H1 (cell line): ENCODE measurements at regions not wholly inside any gene's neighbourhood (a gene's known extent, or its start where the extent isn't known, plus 50 kb on each side); places are given as distances from the start of the nearest gene placed in this dataset.
A peak's percentile ranks its signal among the peaks of the same experiment; 100 is the strongest.

Experiments
- CTCF ChIA-PET: fragments of 300-600 bp; sonication (Branson Sonifier 250); formaldehyde crosslinking; loops from one replicate; lab custom pipeline; 2021; ENCODE audit not compliant: partially characterized antibody; lab: Charles Lee
- POLR2A ChIA-PET: fragments of 300-600 bp; sonication (Branson Sonifier 250); formaldehyde crosslinking; loops from one replicate; lab custom pipeline; 2021; ENCODE audit warnings: inconsistent platforms; ENCODE audit not compliant: partially characterized antibody; lab: Charles Lee
- DNase-seq, 2 experiments: peaks; one replicate each; pipeline versions ENCODE4 v3.0.0 to v3.0.0-alpha.2; 2010 to 2022; ENCODE audit warnings: low spot score in 2 of 2, low read depth in 1 of 2, mixed read lengths in 1 of 2
- FAIRE-seq: peaks from 2 replicates; lab custom pipeline; 2011; peaks lifted over from hg19 to GRCh38; lab: Jason Lieb, UNC
- H2AFZ ChIP-seq: 2 replicates; pipeline ENCODE4 v1.8.1; 2012; ENCODE audit warnings: low read length, inconsistent platforms
- H2AK5ac ChIP-seq: 2 replicates; pipeline ENCODE4 v1.6.1; 2013; ENCODE audit warnings: low read depth, low read length
- H2BK120ac ChIP-seq: replicated peaks from 2 replicates; pipeline ENCODE3; 2013; ENCODE audit warnings: low read depth, low read length, inconsistent platforms
- H2BK12ac ChIP-seq: 2 replicates; pipeline ENCODE4 v1.6.1; 2013; ENCODE audit warnings: low read depth, low read length
- H2BK15ac ChIP-seq: 2 replicates; pipeline ENCODE4 v1.6.1; 2013; ENCODE audit warnings: low read length
- H2BK20ac ChIP-seq: 2 replicates; pipeline ENCODE4 v1.6.1; 2013; ENCODE audit warnings: low read length
- H2BK5ac ChIP-seq: 2 replicates; pipeline ENCODE4 v1.6.1; 2013; ENCODE audit warnings: low read depth, low read length
- H3K14ac ChIP-seq: 2 replicates; pipeline ENCODE4 v1.6.1; 2013; ENCODE audit warnings: inconsistent platforms; ENCODE audit not compliant: insufficient read length
- H3K18ac ChIP-seq: 2 replicates; pipeline ENCODE4 v1.6.1; 2013; ENCODE audit warnings: low read length; ENCODE audit errors: extremely low read depth
- H3K23ac ChIP-seq: 2 replicates; pipeline ENCODE4 v1.6.1; 2013; ENCODE audit warnings: inconsistent platforms; ENCODE audit not compliant: insufficient read length
- H3K23me2 ChIP-seq: 2 replicates; pipeline ENCODE4 v1.6.1; 2013; ENCODE audit warnings: low read depth, low read length
- H3K27ac ChIP-seq: 2 replicates; pipeline ENCODE4 v1.6.1; 2011; ENCODE audit warnings: low read depth, low read length, inconsistent platforms
- H3K27me3 ChIP-seq, 4 experiments: replicated peaks in 1 of 4; 1 replicate in 1 of 4; 2 replicates in 3 of 4; pipeline versions ENCODE4 v1.6.1 to v1.8.1; 2011 to 2013; ENCODE audit warnings: low read length in 3 of 4, mild to moderate bottlenecking in 3 of 4, inconsistent platforms in 2 of 4, mixed read lengths in 2 of 4, moderate library complexity in 1 of 4; ENCODE audit not compliant: control insufficient read depth in 3 of 4, insufficient read depth in 3 of 4; ENCODE audit errors: extremely low read depth in 1 of 4
- H3K36me3 ChIP-seq, 4 experiments: 2 replicates each; pipeline versions ENCODE4 v1.6.1 to v1.8.1; 2011 to 2013; ENCODE audit warnings: mild to moderate bottlenecking in 4 of 4, low read length in 3 of 4, moderate library complexity in 2 of 4, control low read depth in 1 of 4, inconsistent platforms in 1 of 4; ENCODE audit not compliant: insufficient read depth in 4 of 4, control insufficient read depth in 2 of 4
- H3K4ac ChIP-seq: replicated peaks from 2 replicates; pipeline ENCODE3; 2013; ENCODE audit warnings: low read length, low read depth, mixed read lengths, inconsistent platforms; ENCODE audit not compliant: insufficient read length
- H3K4me1 ChIP-seq, 4 experiments: replicated peaks in 1 of 4; 1 replicate in 1 of 4; 2 replicates in 3 of 4; pipeline versions ENCODE4 v1.6.1 to v1.8.1; 2011 to 2013; ENCODE audit warnings: low read length in 3 of 4, inconsistent platforms in 2 of 4, mixed read lengths in 1 of 4; ENCODE audit not compliant: insufficient read depth in 4 of 4, control insufficient read depth in 3 of 4
- H3K4me2 ChIP-seq, 2 experiments: 2 replicates each; pipeline versions ENCODE4 v1.6.1 to v1.8.1; 2011 to 2013; ENCODE audit warnings: low read depth in 2 of 2, low read length in 2 of 2, control low read depth in 1 of 2, inconsistent platforms in 1 of 2, mild to moderate bottlenecking in 1 of 2; ENCODE audit not compliant: insufficient read depth in 1 of 2
- H3K4me3 ChIP-seq, 4 experiments: fragments of 200-600, 300-600 bp in 1 of 4; sonication (generic), shearing (Covaris generic), sonication (Bioruptor Twin) in 1 of 4; 2 replicates each; pipeline versions ENCODE4 v1.5.1 to v1.8.1; 2011 to 2016; ENCODE audit warnings: low read length in 4 of 4, low read depth in 3 of 4, control low read depth in 2 of 4, inconsistent platforms in 2 of 4, mild to moderate bottlenecking in 2 of 4, mixed read lengths in 1 of 4, moderate library complexity in 1 of 4; ENCODE audit not compliant: insufficient read depth in 2 of 4; ENCODE audit errors: extremely low read depth in 1 of 4
- H3K56ac ChIP-seq: replicated peaks from 2 replicates; pipeline ENCODE3; 2013; ENCODE audit warnings: low read depth, mild to moderate bottlenecking, mixed read lengths, low read length, inconsistent platforms; ENCODE audit not compliant: insufficient read length
- H3K79me1 ChIP-seq: 2 replicates; pipeline ENCODE4 v1.6.1; 2013; ENCODE audit warnings: low read depth, low read length, control low read depth
- H3K79me2 ChIP-seq, 2 experiments: 2 replicates each; pipeline versions ENCODE4 v1.6.1 to v1.8.1; 2012 to 2013; ENCODE audit warnings: low read length in 2 of 2, mild to moderate bottlenecking in 2 of 2, inconsistent platforms in 1 of 2; ENCODE audit not compliant: insufficient read depth in 2 of 2, control insufficient read depth in 1 of 2
- H3K9ac ChIP-seq, 4 experiments: replicated peaks in 1 of 4; 1 replicate in 1 of 4; 2 replicates in 3 of 4; pipeline versions ENCODE4 v1.6.1 to v1.8.1; 2011 to 2013; ENCODE audit warnings: low read depth in 3 of 4, low read length in 3 of 4, control low read depth in 2 of 4, mild to moderate bottlenecking in 2 of 4, moderate library complexity in 2 of 4, inconsistent platforms in 1 of 4; ENCODE audit errors: extremely low read depth in 1 of 4
- H3K9me3 ChIP-seq, 2 experiments: 2 replicates each; pipeline versions ENCODE4 v1.6.1 to v1.8.1; 2012 to 2013; ENCODE audit warnings: mild to moderate bottlenecking in 2 of 2, moderate library complexity in 2 of 2, control low read depth in 1 of 2, inconsistent platforms in 1 of 2, low read depth in 1 of 2, low read length in 1 of 2, mixed read lengths in 1 of 2; ENCODE audit not compliant: insufficient read depth in 2 of 2
- H4K20me1 ChIP-seq, 2 experiments: replicated peaks in 1 of 2; 2 replicates each; pipeline versions ENCODE3 to v1.8.1; 2011 to 2013; ENCODE audit warnings: inconsistent platforms in 2 of 2, low read length in 2 of 2, mild to moderate bottlenecking in 1 of 2; ENCODE audit not compliant: insufficient read depth in 2 of 2, control insufficient read depth in 1 of 2
- H4K5ac ChIP-seq: 2 replicates; pipeline ENCODE4 v1.6.1; 2013; ENCODE audit warnings: low read length, low read depth, mixed read lengths, inconsistent platforms; ENCODE audit not compliant: insufficient read length
- H4K8ac ChIP-seq: 2 replicates; pipeline ENCODE4 v1.8.0; 2013; ENCODE audit warnings: mild to moderate bottlenecking, moderate library complexity, low read length, inconsistent platforms; ENCODE audit not compliant: insufficient read depth; ENCODE audit errors: extremely low read depth
- H4K91ac ChIP-seq: replicated peaks from 2 replicates; pipeline ENCODE3; 2013; ENCODE audit warnings: low read length, mixed read lengths, inconsistent platforms; ENCODE audit not compliant: insufficient read length
- CBX5 ChIP-seq: fragments of 300-800, 300-1000 bp; sonication (generic); IDR thresholded peaks from 2 replicates; pipeline ENCODE4 v1.7.1; 2016; ENCODE audit warnings: antibody characterized with exemption, low read length, low read depth
- HDAC2 ChIP-seq, 2 experiments: fragments of 300-600 bp in 1 of 2; sonication (generic) in 1 of 2; IDR thresholded peaks; 2 replicates each; pipeline ENCODE4 v1.6.1; 2011 to 2012; ENCODE audit warnings: low read depth in 2 of 2, low read length in 2 of 2, mild to moderate bottlenecking in 2 of 2, moderate library complexity in 2 of 2, borderline replicate concordance in 1 of 2, inconsistent platforms in 1 of 2
- SIX5 ChIP-seq: IDR thresholded peaks from 2 replicates; pipeline ENCODE4 v1.6.1; 2011; ENCODE audit warnings: mild to moderate bottlenecking, low read depth, low read length
- TAF7 ChIP-seq: optimal IDR thresholded peaks from 2 replicates; pipeline ENCODE3; 2011; ENCODE audit warnings: low read depth, mild to moderate bottlenecking, inconsistent platforms, low read length, moderate library complexity, borderline replicate concordance
- WGBS, 2 experiments: shearing (Covaris generic) in 1 of 2; methylation state at CpG; one replicate each; pipeline versions ENCODE4 v1.1.6 to v1.1.7; 2013 to 2015; ENCODE audit warnings: low lambda C conversion rate in 2 of 2, mixed read lengths in 2 of 2, inconsistent platforms in 1 of 2, low coverage in 1 of 2, missing lambda C conversion rate in 1 of 2; ENCODE audit not compliant: insufficient replicate concordance in 2 of 2, insufficient coverage in 1 of 2, insufficient read length in 1 of 2; ENCODE audit errors: extremely low coverage in 1 of 2, missing lambda C conversion rate in 1 of 2; 5-methylcytosine and 5-hydroxymethylcytosine counted together
- TF ChIP-seq, protein P1 (sequence below), 3 experiments: IDR thresholded peaks; 1 replicate in 2 of 3; 2 replicates in 1 of 3; pipeline versions ENCODE4 v1.5.1 to v1.6.1; 2011; ENCODE audit warnings: low read length in 3 of 3, mild to moderate bottlenecking in 3 of 3, inconsistent platforms in 2 of 3, low read depth in 1 of 3, moderate library complexity in 1 of 3; ENCODE audit not compliant: insufficient read depth in 1 of 3; ENCODE audit errors: control extremely low read depth in 1 of 3

DNA sequence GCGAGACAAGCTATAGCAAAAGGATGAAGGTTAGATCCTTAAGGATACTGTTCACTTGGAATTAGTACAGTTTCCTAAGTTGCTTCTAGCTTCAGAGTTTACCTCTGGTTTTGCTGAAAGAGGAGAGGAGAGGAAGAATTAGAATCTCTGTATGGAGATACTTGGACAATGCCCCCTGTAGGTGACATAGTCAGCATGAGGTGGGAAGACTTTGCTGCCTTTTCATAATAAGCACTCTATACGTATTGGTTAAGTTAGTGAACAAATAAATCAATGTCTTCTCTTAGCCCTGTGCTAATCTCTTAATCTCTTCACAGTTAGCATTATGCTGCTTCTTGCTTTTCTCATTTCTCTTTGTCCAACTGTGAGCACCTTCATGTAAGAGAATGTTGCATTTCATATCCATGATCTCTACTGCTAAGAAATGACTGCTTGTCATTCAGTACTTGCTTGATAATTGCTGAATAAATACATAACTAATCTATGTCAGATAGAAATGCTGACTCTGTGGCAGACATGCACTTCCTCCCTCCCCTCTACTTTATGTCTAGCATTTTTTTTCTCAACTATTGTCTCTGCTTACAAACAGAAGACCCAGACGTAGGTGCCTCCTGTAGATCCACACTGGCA lies 527.2 kb downstream of the GBA3 start:
- ChIA-PET POLR2A (no interaction called here), CTCF (interaction anchor here (1.5 to 2.7 kb wide), 4 partner anchors 10 to 45 kb away, joined by 3 to 8 read pairs (median 6); no protein-coding TSS in a partner anchor)
- TF ChIP-seq HDAC2 (IDR thresholded peaks at IDR 0.05; ENCODE audit: borderline replicate concordance in 1 of 2, low read depth in 2 of 2, low read length in 2 of 2) (no peak), CBX5 (no peak), TAF7 (no peak), SIX5 (no peak)
- TF ChIP-seq, protein P1, sequence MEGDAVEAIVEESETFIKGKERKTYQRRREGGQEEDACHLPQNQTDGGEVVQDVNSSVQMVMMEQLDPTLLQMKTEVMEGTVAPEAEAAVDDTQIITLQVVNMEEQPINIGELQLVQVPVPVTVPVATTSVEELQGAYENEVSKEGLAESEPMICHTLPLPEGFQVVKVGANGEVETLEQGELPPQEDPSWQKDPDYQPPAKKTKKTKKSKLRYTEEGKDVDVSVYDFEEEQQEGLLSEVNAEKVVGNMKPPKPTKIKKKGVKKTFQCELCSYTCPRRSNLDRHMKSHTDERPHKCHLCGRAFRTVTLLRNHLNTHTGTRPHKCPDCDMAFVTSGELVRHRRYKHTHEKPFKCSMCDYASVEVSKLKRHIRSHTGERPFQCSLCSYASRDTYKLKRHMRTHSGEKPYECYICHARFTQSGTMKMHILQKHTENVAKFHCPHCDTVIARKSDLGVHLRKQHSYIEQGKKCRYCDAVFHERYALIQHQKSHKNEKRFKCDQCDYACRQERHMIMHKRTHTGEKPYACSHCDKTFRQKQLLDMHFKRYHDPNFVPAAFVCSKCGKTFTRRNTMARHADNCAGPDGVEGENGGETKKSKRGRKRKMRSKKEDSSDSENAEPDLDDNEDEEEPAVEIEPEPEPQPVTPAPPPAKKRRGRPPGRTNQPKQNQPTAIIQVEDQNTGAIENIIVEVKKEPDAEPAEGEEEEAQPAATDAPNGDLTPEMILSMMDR (IDR thresholded peaks at IDR 0.05; ENCODE audit: control extremely low read depth in 1 of 3, insufficient read depth in 1 of 3, low read depth in 1 of 3, low read length in 3 of 3), result peak in 1 of 3 experiments; percentile 8; a peak in 1 of 4 replicates
- no peak overlapping the region for H2BK120ac ChIP-seq
- no peak overlapping the region for H3K23ac ChIP-seq
- no peak overlapping the region for H2BK15ac ChIP-seq
- H3K36me3 ChIP-seq, result no peaks in the 10 kb centered on the region
- no peak overlapping the region for H3K56ac ChIP-seq
- no peak overlapping the region for H3K27ac ChIP-seq
- H2AK5ac ChIP-seq, result no peak overlapping the region
- H4K5ac ChIP-seq, result no peak overlapping the region
- no peaks in the 10 kb centered on the region for H4K20me1 ChIP-seq
- FAIRE-seq (no peak), DNase-seq (no peak)
- no peaks in the 10 kb centered on the region for H3K79me1 ChIP-seq
- H2BK5ac ChIP-seq, result no peak overlapping the region
- no peak overlapping the region for H3K4me3 ChIP-seq
- no peak overlapping the region for H2AFZ ChIP-seq
- H3K9ac ChIP-seq, result no peak overlapping the region
- no peak overlapping the region for H3K4me2 ChIP-seq
- H3K9me3 ChIP-seq, result no peaks in the 10 kb centered on the region
- no peak overlapping the region for H4K8ac ChIP-seq
- H2BK12ac ChIP-seq, result no peak overlapping the region
- no peak overlapping the region for H4K91ac ChIP-seq
- H3K4me1 ChIP-seq, result no peaks in the 10 kb centered on the region
- no peaks in the 10 kb centered on the region for H3K79me2 ChIP-seq
- no peak overlapping the region for H3K4ac ChIP-seq
- H2BK20ac ChIP-seq, result no peak overlapping the region
- WGBS, 2 experiments, result 91% methylated on average over 3 of the region's 3 CpGs; no CpG with 5 or more reads in 1 of the 2 experiments
- no peaks in the 10 kb centered on the region for H3K27me3 ChIP-seq
- no peak overlapping the region for H3K18ac ChIP-seq
- H3K23me2 ChIP-seq, result no peaks in the 10 kb centered on the region
- no peak overlapping the region for H3K14ac ChIP-seq
